ENCODE measurements at regions not wholly inside any gene's neighbourhood (a gene's known extent, or its start where the extent isn't known, plus 50 kb on each side); places are given as distances from the start of the nearest gene placed in this dataset.

DNA sequence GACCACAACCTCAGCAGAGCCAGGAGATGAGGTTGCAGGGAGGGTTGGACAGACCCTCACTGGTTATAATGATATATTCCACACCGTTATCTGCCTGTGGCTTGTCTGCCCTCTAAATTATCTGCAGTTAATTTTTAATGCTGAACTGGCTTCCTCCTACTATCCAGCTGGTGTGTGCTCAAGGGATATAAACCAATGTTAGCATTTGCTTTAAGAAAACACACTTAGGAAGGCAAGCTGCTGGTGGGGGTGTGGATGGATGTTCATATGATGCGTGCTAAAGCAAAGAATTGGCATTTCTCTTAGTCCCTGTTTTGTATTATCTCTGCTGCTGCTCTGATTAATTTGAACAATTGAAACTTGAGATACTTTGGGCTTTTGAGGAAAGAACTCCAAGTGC is 132.2 kb upstream of the NPVF start:
- DNase-seq: no peak

DNA sequence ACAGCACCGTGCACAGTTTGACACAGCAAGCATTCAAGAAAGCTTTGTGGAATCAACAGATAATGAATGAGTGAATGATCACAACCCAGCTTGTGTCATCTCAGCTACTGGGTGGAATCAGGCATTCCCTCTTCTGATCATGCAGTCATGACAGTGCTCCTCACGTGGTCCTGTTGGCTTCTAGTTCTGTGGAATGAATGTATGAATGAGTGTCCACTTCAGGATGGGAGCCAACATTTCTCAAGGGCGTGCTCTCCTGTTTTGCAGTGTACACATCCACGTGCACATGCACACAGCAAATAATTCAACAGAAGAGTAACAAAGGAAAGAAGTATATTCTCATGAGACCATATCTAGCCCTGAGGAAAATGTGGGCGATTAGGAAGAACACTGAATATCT is 133.1 kb upstream of the NPVF start:
- DNase-seq: no peak

DNA sequence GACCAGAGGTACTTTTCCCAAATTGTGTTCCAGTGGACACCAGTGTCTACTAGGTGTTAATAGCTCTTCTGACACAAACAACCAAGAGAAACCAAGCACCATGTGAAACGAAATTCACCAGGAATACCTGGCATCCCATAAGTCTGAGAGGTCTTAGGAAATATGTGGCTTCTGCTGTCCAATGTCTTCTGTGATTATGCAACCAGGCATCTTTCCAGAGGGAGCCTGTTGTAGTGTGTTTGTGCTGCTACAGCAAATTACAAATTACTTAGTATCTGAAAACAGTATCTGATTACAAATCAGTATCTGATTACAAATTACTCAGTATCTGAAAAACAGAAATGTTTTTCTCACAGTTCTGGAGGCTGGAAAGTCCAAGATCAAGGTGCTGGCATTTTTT is 133.6 kb upstream of the NPVF start:
- DNase-seq: no peak

DNA sequence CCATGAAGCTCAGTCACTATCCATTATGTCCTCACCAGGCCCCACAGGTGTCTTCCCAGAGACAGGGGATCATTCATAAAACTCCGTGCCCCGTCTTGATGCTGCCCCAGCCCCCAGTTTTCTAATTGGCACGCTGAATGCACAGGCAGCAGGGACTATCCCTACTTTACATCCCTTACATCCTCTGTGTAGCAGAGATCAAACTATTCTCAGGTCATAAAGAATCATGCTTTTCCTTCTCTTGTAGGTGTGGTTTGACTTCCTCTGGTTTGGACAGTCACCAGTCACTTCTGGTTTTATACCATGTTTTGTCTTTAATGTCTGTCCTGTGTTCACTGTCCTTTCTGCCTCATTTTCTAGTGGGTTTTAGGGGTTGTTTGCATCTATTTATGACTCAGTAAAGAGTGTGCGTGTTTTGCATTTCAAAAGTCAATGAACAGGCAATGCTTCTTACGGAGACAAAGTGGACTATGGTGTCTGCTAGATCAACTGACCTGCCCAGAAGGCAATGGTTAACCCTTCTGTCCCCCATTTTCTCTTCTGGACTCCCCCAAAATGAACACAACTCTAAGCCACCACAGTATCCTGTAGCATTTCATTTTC is 140.4 kb upstream of the NPVF start:
- no peak for DNase-seq

DNA sequence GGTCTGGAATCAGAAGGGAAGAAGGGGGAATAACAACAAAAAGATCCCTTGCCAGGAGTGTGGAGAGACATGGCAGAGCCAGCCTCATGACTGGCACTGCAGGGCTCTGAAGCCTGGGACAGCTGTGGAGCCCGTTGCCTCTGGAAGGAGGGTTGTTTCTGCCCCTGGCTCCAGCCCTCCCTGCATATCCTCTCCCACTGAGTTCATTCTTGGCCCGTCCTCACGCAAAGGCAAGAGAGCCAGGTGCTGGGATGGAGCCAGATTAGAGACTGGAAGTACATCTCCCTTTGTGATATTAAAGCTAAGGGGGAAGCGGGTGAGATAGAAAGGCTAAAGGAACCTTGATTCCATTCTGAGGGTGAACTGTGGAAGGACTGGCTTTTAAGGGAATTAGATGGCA is 141.5 kb upstream of the NPVF start:
- peak; percentile 76 for DNase-seq

DNA sequence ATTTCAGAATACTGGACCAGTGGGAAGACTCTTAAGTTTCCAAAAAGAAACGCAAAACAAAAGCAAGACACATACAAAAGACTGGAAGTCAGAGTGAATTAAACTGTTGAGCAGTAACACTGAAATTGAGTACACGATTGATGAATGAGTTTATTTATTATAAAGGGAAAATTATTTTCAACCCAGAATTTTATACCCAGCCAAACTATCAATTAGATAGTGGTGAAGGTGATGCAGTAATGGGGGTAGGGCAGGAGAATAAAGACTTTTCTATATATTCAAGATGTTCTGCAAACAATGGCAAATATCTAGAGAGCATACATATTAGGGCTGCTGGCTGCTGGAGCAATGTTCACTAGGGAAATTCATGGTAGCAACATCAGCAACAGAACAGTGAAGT is 143.7 kb upstream of the NPVF start:
- DNase-seq: no peak

DNA sequence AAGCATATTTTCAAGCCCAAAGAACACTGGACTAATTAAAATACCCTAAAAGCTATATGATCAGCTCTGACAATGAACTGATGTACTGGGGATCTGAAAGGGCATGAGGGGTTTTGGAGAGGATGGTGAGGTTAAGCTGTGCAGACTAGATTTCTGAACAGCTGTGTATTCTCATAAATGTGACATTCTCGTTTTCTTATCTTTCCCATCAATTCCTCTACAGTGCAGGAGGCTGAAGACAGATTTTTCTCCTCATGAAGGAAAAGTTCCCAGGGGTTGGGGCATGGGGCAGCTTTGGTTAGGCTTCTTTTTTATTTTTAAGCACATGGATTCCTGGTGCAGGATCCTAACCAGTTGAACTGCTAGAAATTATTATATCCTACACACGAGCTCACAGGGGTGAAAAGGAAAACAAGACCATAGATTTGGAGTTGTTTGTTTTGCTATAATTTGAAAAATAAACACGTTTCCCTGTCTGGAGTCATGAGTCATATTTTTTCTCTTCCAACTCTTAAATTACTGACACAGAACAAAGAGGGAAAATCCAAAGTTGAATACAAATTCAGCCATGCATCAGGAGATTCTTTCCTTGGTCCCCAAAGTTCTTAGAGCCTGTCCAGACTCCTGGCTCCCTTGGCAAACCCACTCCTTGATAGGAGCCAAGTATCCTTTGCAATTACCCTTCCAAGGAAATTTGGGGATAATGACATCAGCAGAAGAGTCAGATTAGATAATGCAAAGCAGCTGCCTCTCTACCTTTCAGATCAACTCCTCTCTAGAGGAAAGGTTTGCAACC is 147.7 kb upstream of the NPVF start:
- peak; percentile 48 for DNase-seq

DNA sequence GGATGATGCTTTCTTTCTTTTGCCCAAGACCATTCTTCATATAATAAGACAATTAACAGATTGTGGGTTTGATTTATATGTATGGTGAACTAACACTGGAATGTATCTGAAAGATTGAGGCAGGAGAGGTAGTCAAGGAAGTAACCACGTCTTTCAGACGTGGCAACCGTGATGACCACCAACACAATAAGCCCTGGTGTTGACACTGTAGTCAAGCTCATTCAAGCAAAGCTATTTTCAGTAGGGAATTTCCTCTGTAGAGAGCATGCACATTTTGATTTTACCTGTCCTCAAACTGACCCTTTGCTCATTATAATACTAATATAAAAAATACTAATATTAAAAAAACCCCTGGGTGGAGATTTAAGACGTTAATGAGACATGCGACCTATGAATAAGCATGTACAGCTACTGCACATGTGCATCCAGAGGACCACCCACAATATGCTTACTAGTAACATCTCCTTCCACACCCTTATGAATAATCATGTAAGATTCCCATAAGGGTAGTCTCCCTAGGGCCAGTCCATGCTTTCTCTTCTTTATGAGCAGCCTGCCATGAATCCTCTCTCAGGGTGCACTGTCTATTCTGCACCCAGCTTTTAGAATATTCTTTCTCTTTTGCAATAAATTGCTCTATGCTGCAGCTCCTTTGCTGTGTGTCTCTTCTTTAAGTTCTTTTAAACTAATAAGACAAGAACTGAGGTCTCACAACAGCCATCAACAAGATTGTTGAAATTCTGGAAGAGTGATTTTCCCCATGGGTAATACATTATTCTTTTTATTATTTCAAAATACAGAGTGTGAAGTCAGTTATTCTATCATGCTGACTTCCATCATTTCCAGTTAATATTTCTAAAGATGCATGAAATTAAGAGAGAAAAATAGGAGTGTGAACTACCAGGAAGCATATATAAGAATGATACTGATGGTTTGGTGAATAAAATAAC is 151.3 kb upstream of the NPVF start:
- no peak for DNase-seq

DNA sequence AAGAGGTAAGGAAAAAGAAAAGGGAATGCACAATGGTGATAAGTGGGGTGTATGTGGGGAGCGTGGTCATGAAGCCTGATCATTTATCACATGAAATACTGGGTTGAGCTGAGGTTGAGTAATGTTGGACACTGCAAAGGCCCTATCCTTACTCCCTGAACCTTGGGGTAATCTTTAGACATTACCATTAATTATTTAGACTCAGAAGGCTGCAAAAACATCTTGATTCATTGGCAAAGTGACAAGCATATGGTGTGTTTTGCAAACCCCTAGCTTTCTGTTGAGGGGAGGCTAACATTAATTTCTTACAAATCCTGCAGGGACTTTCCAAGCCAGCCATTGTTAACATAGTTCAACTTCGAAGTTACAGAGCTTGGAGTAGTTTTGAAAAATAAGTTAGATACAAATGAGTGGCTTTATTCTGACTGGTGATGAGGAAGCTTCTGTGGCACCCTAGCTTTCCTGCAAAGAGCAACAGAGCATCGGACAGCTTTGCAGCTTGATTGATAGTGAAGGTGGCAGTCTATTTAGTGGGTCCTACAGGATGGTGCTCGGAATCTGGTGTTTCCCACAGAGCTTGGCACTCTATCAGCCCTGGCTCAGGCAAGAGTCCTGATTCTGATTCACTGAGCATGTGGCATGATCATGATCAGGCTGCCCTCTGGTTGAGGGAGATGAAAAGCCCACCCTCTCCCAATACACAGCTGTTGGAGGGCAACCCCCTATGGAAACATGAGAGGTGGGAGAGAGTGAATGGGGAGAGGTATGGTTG is 153.7 kb upstream of the NPVF start:
- no peak for DNase-seq

DNA sequence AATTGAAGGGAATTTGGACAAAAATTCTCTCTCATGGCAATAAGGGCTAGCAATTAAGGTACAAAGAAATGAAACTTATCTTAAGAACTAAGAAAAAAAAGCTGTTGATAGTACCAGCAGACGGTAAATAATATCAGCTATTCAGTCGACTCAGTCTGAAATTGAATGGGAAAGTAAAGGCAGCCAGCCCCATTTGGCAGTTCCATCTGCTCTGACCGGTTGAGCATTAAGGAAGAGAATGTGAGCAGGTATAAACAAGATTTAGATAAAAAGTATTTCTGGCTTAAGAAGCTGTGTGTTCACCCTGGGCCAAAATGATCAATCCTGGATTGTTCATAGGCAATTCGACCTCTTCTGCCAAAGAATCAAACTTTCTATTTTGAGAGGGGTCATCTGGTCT is 154.6 kb upstream of the NPVF start:
- DNase-seq: no peak

DNA sequence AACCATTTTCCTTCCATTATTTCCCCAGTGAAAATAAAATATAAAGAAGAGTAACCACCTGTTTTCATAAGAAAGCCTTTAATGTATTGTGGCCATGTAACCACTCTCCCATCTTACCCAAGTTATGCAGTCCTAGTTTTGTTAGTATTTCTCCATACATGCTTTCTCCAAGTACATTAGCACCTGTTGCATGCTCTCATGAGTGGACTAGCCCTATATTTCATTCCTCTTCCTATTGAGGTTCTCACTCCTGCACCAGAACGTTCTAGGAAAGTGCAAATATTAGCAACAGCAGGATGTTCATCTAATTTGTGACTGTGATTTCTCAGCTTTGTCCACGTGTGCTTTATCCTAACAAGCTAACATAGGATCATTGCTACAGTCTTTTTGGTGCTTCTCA is 155.1 kb upstream of the NPVF start:
- no peak for DNase-seq

DNA sequence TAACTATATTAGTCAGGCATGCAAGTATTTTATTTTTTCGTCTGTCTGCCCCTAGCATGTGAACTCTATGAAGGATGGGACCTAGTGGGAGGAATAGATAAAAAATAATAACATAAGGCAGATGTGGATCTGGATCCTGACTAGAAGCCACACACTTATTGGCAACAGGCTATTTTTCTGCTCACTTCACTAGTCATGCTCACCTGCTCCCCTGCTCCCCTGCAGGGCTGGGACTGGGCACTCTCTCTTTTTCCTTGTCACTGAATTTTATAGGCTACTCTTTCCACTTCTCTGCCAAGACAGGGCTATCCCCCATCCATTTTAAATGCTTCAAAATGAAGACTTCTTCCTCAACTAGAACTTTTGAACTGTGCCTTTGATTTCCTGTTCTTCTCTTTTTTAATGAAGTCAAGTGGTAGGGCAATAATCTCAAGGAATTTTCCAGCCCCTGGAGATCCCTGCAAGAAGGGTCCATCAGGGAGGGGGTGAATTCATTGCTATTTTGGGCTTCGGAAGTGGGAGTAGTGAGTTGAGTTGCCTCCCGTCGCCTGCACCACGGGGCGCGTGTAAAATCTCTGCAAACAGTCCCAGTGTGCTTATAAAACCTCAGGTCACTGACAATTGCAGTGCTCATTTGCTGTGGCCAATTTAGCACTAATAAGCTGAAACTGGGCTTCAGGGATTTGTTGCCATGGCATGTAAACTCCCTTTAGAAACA is 156.7 kb upstream of the NPVF start:
- DNase-seq: no peak

DNA sequence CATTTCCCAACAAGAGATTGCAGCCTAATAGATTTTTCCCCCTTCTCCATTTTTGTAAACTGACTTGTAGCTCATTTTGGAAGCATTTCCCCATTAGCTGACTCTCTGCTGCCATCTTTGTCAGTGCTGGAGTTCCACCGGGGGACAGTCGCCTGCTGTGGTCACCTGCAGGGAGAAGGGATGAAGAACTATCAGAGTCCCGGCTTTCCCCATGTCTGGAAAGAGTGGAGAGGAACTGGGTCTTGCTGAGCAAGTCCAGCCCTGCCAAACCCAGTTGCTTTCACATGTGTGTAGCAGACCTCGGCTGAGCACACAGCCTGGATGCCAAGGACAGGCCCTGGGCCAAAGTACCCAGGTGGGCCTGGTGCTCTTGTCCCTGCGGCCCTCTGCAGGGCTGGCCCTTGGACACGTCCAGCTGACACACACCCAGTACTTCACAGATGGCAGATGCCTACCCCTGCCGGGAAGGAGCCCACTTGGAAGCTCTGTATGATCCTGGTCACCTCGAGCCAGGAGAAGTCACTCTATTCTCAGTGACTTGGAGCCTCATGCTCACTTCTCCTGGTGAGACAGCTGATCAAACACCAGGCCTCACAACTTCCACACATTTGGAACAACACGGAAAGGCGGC is 157.3 kb upstream of the NPVF start:
- DNase-seq: no peak

DNA sequence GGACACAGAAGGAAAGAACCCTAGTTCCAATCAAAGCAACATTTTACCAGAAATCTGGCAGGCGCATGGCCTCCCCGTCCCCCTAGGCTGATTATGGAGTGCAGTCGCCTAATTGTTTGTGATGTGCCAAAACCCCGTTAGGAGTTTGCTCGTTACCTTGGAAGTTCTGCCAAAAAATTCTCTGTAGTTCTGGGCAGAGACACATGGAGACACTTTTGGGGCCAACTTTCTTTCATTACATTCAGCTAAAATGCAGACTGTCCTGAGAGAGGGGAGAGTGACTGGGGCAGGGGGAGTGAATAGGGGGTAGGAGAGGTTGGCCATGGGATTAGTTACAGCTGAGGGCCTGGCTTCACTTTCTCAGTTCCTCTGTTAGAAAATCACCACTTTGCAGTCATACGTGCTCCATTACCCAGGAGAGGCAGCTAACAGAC is 158.0 kb upstream of the NPVF start:
- DNase-seq: peak; percentile 78

DNA sequence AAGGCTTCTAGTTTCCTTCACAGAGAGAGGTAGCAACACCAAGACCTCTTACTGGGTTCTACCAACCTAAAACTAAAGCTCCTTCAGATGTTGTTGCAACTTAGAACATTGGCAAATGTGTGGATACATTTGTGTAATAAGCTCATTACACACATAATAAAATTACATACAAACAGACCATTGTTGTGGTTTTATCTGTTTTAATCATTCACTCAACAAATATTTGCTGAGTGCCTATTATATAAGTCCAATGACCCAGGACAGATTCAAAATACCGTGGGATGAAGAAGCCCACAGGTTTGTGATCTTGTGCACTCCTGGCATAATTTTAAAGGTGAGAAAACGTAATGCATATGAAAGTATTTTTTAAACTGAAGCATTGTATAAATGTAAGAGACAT is 160.4 kb upstream of the NPVF start:
- no peak for DNase-seq

DNA sequence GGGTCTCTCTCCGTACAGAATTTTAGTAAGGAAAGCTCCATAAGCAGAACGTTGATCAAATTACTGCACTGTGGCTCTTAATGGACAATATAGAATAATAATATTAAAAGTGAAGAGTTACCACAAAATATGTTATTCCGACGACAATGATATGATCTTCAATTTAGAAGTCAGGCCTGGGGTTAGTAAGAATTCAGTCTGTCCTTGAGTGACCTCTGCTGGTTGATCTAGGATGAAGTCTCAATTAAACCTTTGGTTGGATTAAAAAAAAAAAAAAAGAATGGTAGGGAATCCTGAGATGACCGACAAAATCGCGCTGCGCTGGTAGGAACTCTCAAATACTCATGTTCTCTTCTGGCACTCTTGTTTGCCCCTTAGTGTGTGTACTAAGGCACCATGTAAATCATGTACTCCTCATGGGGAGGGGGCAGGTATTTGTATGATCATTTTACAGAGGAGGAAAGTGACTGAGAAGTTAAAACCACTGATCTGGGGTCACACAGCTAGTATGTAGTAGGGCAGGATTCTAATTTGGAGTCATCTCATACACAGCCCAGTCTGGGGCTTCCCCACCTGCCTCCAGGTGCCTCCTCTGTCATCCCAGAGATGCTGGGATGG is 161.3 kb upstream of the NPVF start:
- DNase-seq: peak; percentile 78

DNA sequence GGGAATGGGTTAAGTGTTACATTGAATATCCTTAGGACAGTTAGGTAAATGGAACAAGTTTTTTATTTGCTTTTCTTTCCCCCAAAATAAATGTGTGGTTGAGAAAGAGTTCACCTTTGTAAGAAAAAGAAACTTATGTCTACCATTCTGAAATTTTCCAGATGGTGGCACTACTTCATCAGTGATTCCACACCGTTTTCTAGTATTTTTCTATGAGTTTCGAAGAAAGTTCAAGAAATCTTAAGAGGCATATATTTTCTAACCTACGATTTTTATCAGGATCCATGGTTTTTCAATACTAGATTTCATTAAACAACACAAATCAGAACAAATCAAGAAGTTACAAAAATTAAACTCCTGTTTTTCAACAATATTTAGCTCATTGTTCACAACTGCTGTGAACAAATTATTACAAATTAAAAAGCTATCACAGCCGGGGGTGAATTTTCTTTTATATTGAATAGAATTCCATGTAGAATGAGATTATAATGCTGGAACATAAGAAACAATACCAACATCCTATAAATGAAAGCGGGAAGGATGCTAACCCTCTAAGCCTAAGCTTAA is 163.1 kb upstream of the NPVF start:
- DNase-seq: peak; percentile 55

DNA sequence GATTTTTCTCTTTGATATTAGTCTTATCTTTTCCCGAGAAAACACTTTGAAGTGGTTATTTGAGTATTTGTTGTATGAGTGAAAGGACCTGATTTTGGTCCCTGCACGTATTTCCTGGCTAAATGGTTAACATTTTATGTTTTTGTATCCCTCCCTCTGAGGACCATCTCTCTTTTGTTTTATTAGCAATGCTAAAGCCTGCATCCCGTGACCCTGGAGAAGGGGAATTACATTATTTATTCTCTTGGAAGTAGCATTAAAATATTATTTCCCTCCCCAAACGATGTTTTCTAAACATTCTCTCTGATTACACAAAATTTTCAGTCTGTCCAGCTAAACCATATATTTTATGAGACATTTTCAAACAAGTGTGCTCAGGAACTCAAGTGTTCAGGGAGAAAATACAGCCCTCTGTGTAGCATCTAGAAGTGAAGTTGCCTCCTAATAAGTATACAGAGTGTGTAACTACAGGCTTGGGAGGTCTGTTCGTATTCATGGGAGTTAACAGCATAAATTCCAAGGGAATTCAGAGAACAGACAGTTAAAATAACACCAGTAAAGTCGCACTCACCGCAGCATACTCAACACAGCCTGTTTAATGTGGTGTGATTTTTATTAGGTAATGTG is 163.8 kb upstream of the NPVF start:
- DNase-seq: no peak

DNA sequence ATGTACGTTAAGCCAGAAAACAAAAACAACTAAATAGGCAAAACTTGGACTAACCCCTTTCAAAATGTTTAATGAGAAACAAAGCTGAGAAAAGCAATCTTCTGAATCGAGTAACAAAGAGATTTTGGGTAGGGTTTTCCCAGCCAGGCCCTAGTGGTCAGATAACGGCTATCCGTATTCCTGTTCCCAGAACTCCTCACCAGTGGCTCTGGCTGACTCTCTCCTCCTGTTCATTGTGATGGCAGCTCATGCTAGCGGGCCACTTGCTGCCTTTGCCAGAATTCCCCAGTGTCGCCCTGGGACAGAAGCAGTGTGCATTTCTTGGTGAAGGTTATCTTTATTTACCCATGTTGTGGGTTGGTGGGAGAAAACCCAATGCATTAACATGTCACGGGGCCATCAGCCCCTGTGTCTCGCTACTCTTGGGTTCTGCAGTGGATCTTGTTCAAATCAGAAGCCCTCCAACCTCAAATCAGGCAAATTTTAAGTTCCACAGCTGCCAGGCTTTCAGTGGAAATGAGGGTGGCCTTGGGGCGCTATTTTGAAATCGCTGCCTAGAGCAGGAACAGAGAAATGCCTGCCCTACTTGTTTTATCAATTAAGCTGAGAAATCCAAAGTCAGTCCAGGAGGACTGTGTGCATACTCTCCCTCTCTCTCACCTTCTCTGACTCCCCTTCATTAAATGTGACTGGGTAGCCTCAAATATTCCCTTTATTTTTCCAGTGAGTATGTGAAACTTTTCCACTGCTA is 164.5 kb upstream of the NPVF start:
- DNase-seq: no peak
